Endothelial cell of umbilical vein (primary cell): ENCODE measurements at regions not wholly inside any gene's neighbourhood (a gene's known extent, or its start where the extent isn't known, plus 50 kb on each side); places are given as distances from the start of the nearest gene placed in this dataset.

Experiments
- BruUV-seq: library from RNA; stranded (reverse); fragments of 400-500 nt; replicated peaks from 2 replicates; lab custom pipeline; 2021; lab: Mats Ljungman, UMichigan
- CTCF ChIA-PET: fragments of 300-600, 350-600 bp; sonication (Branson Sonifier 250); formaldehyde crosslinking; loops from one replicate; lab custom pipeline; 2021; ENCODE audit warnings: antibody characterized with exemption, inconsistent platforms; lab: Charles Lee
- POLR2A ChIA-PET: fragments of 300-600, 350-600 bp; sonication (Branson Sonifier 250); formaldehyde crosslinking; loops from one replicate; lab custom pipeline; 2021; ENCODE audit warnings: antibody characterized with exemption, inconsistent platforms; lab: Charles Lee
- DNase-seq: peaks from one replicate; pipeline ENCODE4 v3.0.0-alpha.2; 2011; ENCODE audit warnings: low read depth, low spot score
- FAIRE-seq: peaks from 2 replicates; lab custom pipeline; 2011; peaks lifted over from hg19 to GRCh38; lab: Jason Lieb, UNC
- H2AFZ ChIP-seq: 2 replicates; pipeline ENCODE4 v1.6.0; 2012; ENCODE audit warnings: low read depth, low read length, control low read depth, inconsistent platforms
- H3K27ac ChIP-seq: 2 replicates; pipeline ENCODE4 v1.5.1; 2011; ENCODE audit warnings: low read depth, mild to moderate bottlenecking, control low read depth, low read length, moderate library complexity; ENCODE audit not compliant: insufficient read depth
- H3K27me3 ChIP-seq, 2 experiments: 2 replicates each; pipeline versions ENCODE4 v1.6.0 to v1.6.1; 2011; ENCODE audit warnings: low read length in 2 of 2, mixed read lengths in 1 of 2; ENCODE audit not compliant: control insufficient read depth in 2 of 2, insufficient read depth in 2 of 2
- H3K36me3 ChIP-seq, 2 experiments: 2 replicates in 1 of 2; 3 replicates in 1 of 2; pipeline ENCODE4 v1.5.1; 2011; ENCODE audit warnings: low read length in 2 of 2, mild to moderate bottlenecking in 1 of 2, moderate library complexity in 1 of 2; ENCODE audit not compliant: control insufficient read depth in 2 of 2, insufficient read depth in 2 of 2; ENCODE audit errors: extremely low read depth in 1 of 2
- H3K4me1 ChIP-seq: 3 replicates; pipeline ENCODE4 v1.5.1; 2011; ENCODE audit warnings: mild to moderate bottlenecking, low read length; ENCODE audit not compliant: control insufficient read depth, insufficient read depth; ENCODE audit errors: extremely low read depth
- H3K4me2 ChIP-seq: 2 replicates; pipeline ENCODE4 v1.6.1; 2011; ENCODE audit warnings: low read length, control low read depth, mixed read lengths; ENCODE audit not compliant: insufficient read depth
- H3K4me3 ChIP-seq, 3 experiments: fragments of 200-600 bp in 1 of 3; sonication (generic), shearing (Covaris generic) in 1 of 3; replicated peaks in 1 of 3; 2 replicates each; pipeline ENCODE4 v1.5.1; 2011 to 2016; ENCODE audit warnings: control low read depth in 3 of 3, low read length in 3 of 3, mild to moderate bottlenecking in 2 of 3, inconsistent platforms in 1 of 3, low read depth in 1 of 3, moderate library complexity in 1 of 3; ENCODE audit not compliant: insufficient read depth in 1 of 3
- H3K79me2 ChIP-seq: 2 replicates; pipeline ENCODE4 v1.6.0; 2012; ENCODE audit warnings: low read length, inconsistent platforms; ENCODE audit not compliant: control insufficient read depth, insufficient read depth
- H3K9ac ChIP-seq: replicated peaks from 2 replicates; pipeline ENCODE3; 2011; ENCODE audit warnings: low read length, control low read depth; ENCODE audit not compliant: insufficient read depth; ENCODE audit errors: extremely low read depth
- H3K9me1 ChIP-seq: replicated peaks from 3 replicates; pipeline ENCODE4 v1.6.0; 2011; ENCODE audit warnings: mild to moderate bottlenecking, low read length; ENCODE audit not compliant: control insufficient read depth, insufficient read depth; ENCODE audit errors: extremely low read depth
- H3K9me3 ChIP-seq: replicated peaks from 2 replicates; pipeline ENCODE4 v1.5.1; 2012; ENCODE audit warnings: low read length, inconsistent platforms; ENCODE audit not compliant: control insufficient read depth, insufficient read depth
- H4K20me1 ChIP-seq: replicated peaks from 2 replicates; pipeline ENCODE3; 2011; ENCODE audit warnings: mild to moderate bottlenecking, low read length; ENCODE audit not compliant: control insufficient read depth, insufficient read depth; ENCODE audit errors: extremely low read depth
- EZH2 ChIP-seq: IDR thresholded peaks from 2 replicates; pipeline ENCODE4 v1.6.1; 2012; ENCODE audit warnings: borderline replicate concordance, low read depth, mild to moderate bottlenecking, moderate library complexity, low read length, inconsistent platforms; ENCODE audit not compliant: severe bottlenecking
- FOS ChIP-seq: IDR thresholded peaks from 2 replicates; pipeline ENCODE4 v1.6.1; 2011; ENCODE audit warnings: mild to moderate bottlenecking, low read length, moderate library complexity, borderline replicate concordance; ENCODE audit not compliant: insufficient read depth
- GATA2 ChIP-seq: IDR thresholded peaks from 2 replicates; pipeline ENCODE4 v1.7.0; 2011; ENCODE audit warnings: low read depth, mild to moderate bottlenecking, moderate library complexity, mixed read lengths, low read length; ENCODE audit not compliant: insufficient read length, insufficient read depth
- JUN ChIP-seq: IDR thresholded peaks from 2 replicates; pipeline ENCODE4 v1.6.1; 2011; ENCODE audit warnings: borderline replicate concordance, low read depth; ENCODE audit not compliant: insufficient read length, insufficient read depth
- MYC ChIP-seq: IDR thresholded peaks from one replicate; pipeline ENCODE4 v1.6.1; 2011; ENCODE audit warnings: mild to moderate bottlenecking, low read depth, low read length
- POLR2A ChIP-seq: IDR thresholded peaks from 2 replicates; pipeline ENCODE4 v1.6.1; 2012; ENCODE audit warnings: low read depth, mild to moderate bottlenecking, control low read depth, low read length
- POLR2AphosphoS5 ChIP-seq: IDR thresholded peaks from 2 replicates; pipeline ENCODE4 v1.6.1; 2012; ENCODE audit warnings: low read depth, mild to moderate bottlenecking, control low read depth, low read length, moderate library complexity; ENCODE audit not compliant: insufficient read depth
- dilution Hi-C: fragments of 300-500 bp; cut with MboI; formaldehyde crosslinking; loops from one replicate; pipeline ENCODE4 v1.15.0; 2019; ENCODE audit warnings: low sequenced_read_pairs; ENCODE audit not compliant: extremely low pct_ligation_motif_present
- intact Hi-C: fragments of 100-400 bp; cut with micrococcal nuclease; formaldehyde crosslinking; loops from one replicate; pipeline ENCODE4 v1.10.0; 2022
- TF ChIP-seq, protein P1 (sequence below), 2 donors: IDR thresholded peaks; 1 replicate in 1 of 2; 2 replicates in 1 of 2; pipeline ENCODE4 v1.5.1; 2011; ENCODE audit warnings: low read length in 2 of 2, mild to moderate bottlenecking in 2 of 2, moderate library complexity in 2 of 2, control low read depth in 1 of 2, inconsistent platforms in 1 of 2, low read depth in 1 of 2; ENCODE audit not compliant: insufficient read depth in 1 of 2; ENCODE audit errors: extremely low read depth in 1 of 2
- TF ChIP-seq, protein P2 (sequence below): IDR thresholded peaks from 2 replicates; pipeline ENCODE4 v1.6.1; 2011; ENCODE audit not compliant: insufficient read depth, insufficient read length

DNA sequence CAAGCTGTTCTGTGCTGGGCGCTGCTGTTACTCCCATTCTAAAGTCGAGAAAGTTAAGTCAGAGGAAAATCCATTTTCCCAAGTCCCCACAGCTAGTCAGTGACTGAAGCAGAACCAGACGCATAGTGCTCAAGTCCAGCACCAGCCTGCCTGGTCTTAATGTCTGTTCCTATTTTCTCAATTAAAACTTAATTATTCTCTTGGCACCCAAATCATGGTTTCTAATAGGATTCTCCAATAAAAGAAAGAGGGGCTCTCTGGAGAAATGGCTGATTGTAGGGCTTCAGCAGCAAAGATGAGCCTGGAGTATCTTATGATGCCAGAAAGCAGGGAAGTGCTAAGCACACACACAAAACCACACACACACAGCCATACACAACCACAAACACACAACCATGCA, 531.0 kb upstream of the SALL3 start:
- no peak overlapping the region for H3K4me2 ChIP-seq
- TF ChIP-seq, protein P1, sequence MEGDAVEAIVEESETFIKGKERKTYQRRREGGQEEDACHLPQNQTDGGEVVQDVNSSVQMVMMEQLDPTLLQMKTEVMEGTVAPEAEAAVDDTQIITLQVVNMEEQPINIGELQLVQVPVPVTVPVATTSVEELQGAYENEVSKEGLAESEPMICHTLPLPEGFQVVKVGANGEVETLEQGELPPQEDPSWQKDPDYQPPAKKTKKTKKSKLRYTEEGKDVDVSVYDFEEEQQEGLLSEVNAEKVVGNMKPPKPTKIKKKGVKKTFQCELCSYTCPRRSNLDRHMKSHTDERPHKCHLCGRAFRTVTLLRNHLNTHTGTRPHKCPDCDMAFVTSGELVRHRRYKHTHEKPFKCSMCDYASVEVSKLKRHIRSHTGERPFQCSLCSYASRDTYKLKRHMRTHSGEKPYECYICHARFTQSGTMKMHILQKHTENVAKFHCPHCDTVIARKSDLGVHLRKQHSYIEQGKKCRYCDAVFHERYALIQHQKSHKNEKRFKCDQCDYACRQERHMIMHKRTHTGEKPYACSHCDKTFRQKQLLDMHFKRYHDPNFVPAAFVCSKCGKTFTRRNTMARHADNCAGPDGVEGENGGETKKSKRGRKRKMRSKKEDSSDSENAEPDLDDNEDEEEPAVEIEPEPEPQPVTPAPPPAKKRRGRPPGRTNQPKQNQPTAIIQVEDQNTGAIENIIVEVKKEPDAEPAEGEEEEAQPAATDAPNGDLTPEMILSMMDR (IDR thresholded peaks at IDR 0.05; ENCODE audit: extremely low read depth in 1 of 2, insufficient read depth in 1 of 2, low read depth in 1 of 2, low read length in 2 of 2) = no peak
- TF ChIP-seq MYC = no peak
- TF ChIP-seq EZH2 = no peak
- no peak for TF ChIP-seq GATA2
- TF ChIP-seq POLR2A = no peak
- TF ChIP-seq JUN = no peak
- TF ChIP-seq, protein P2, sequence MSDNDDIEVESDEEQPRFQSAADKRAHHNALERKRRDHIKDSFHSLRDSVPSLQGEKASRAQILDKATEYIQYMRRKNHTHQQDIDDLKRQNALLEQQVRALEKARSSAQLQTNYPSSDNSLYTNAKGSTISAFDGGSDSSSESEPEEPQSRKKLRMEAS = no peak
- no peak for TF ChIP-seq POLR2AphosphoS5
- TF ChIP-seq FOS = no peak
- ChIA-PET POLR2A (no interaction called here), CTCF (no interaction called here)
- H3K36me3 ChIP-seq = no peaks in the 10 kb centered on the region
- intact Hi-C loops (no loop called here), dilution Hi-C loops (no loop called here)
- H3K79me2 ChIP-seq = no peaks in the 10 kb centered on the region
- no peak overlapping the region for H3K9ac ChIP-seq
- FAIRE-seq (no peak), DNase-seq (no peak)
- no peaks in the 10 kb centered on the region for H4K20me1 ChIP-seq
- no peaks in the 10 kb centered on the region for H3K27me3 ChIP-seq
- H3K9me3 ChIP-seq = peaks cover 6% of the 10 kb centered on the region
- no peak overlapping the region for H2AFZ ChIP-seq
- no peak overlapping the region for H3K4me3 ChIP-seq
- H3K4me1 ChIP-seq = no peaks in the 10 kb centered on the region
- H3K27ac ChIP-seq = no peak overlapping the region
- no peaks in the 10 kb centered on the region for H3K9me1 ChIP-seq
- BruUV-seq = no TSS peak
